HG02884 (cell line): ENCODE measurements at regions not wholly inside any gene's neighbourhood (a gene's known extent, or its start where the extent isn't known, plus 50 kb on each side); places are given as distances from the start of the nearest gene placed in this dataset.

Experiments
- ATAC-seq: cut with Tn5 transposase; IDR thresholded peaks from one replicate; pipeline ENCODE4 v1.9.1; 2021; ENCODE audit warnings: mild to moderate bottlenecking, moderate library complexity; ENCODE audit not compliant: unreplicated experiment

DNA sequence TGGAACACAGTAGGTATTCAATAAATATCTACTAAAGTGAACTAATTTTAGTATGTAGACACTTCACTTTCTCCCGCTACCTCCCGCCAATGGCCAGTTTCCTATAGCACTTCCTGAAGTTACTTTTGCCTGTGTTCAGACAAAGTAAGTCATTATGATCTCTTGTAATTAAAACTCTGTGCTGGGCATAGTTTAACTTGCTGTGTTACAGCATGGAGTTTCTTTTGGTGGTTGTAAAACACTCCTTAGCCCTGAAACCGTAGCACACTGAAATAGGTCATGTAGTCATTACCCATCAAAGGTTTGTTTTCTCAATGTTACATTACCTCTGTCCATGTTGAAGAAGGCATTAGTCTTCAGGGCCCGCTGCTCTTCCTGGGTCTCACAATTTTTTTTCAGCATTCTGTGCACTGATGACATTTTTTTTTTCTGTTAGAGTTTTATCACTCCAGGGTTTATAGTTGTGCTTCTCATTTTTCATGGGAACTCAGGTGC lies 54.0 kb upstream of the CENPW start:
- no peak for ATAC-seq
